ENCODE measurements at regions not wholly inside any gene's neighbourhood (a gene's known extent, or its start where the extent isn't known, plus 50 kb on each side); places are given as distances from the start of the nearest gene placed in this dataset.

- TF ChIP-seq, protein P1, sequence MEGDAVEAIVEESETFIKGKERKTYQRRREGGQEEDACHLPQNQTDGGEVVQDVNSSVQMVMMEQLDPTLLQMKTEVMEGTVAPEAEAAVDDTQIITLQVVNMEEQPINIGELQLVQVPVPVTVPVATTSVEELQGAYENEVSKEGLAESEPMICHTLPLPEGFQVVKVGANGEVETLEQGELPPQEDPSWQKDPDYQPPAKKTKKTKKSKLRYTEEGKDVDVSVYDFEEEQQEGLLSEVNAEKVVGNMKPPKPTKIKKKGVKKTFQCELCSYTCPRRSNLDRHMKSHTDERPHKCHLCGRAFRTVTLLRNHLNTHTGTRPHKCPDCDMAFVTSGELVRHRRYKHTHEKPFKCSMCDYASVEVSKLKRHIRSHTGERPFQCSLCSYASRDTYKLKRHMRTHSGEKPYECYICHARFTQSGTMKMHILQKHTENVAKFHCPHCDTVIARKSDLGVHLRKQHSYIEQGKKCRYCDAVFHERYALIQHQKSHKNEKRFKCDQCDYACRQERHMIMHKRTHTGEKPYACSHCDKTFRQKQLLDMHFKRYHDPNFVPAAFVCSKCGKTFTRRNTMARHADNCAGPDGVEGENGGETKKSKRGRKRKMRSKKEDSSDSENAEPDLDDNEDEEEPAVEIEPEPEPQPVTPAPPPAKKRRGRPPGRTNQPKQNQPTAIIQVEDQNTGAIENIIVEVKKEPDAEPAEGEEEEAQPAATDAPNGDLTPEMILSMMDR (IDR thresholded peaks at IDR 0.05; ENCODE audit: insufficient read depth, low read length, severe bottlenecking): no peak
- Histone ChIP-seq H3K4me3 (ENCODE audit: low read depth, low read length) (no peak overlapping the region), H3K27me3 (ENCODE audit: control insufficient read depth, insufficient read depth, low read length) (no peaks in the 10 kb centered on the region), H3K36me3 (ENCODE audit: control insufficient read depth, insufficient read depth, low read length) (no peaks in the 10 kb centered on the region)
- DNase-seq (ENCODE audit: low read depth): no peak
- no peak for FAIRE-seq
Observed at GRCh38 chr6:81308577-81309279, 443.8 kb downstream of the TENT5A start.

DNA sequence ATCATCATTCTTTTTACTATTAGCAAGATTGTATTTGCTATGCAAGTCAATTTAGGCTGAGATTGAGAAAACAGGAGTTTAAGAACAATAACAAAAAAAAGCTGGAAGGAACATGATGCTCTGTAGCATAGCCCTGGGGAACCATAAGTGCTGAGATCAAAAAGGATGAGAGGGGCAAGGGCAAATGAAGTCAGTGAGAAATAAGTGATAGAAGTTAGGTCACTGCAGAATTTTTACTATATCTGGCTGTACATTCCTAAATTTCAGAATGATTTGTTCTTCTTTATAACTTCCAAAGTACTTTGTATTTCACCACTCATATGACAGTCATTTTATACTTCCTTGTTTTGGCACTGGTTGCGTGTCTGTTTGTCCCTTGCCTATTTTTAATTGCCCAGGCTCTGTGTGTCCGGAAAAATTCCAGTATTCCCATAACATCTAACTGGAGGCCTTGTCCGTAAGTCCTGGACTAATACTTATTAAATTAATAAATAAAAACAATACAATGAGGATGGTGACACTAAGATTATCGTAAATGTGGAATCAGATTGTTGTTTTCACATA, 444.7 kb downstream of the TENT5A start:
- FAIRE-seq (no peak), DNase-seq (ENCODE audit: low read depth) (no peak)
- TF ChIP-seq, protein P1 (IDR thresholded peaks at IDR 0.05; ENCODE audit: insufficient read depth, low read length, severe bottlenecking): no peak
- Histone ChIP-seq H3K4me3 (ENCODE audit: low read depth, low read length) (no peak overlapping the region), H3K27me3 (ENCODE audit: control insufficient read depth, insufficient read depth, low read length) (no peaks in the 10 kb centered on the region), H3K36me3 (ENCODE audit: control insufficient read depth, insufficient read depth, low read length) (no peaks in the 10 kb centered on the region)

DNA sequence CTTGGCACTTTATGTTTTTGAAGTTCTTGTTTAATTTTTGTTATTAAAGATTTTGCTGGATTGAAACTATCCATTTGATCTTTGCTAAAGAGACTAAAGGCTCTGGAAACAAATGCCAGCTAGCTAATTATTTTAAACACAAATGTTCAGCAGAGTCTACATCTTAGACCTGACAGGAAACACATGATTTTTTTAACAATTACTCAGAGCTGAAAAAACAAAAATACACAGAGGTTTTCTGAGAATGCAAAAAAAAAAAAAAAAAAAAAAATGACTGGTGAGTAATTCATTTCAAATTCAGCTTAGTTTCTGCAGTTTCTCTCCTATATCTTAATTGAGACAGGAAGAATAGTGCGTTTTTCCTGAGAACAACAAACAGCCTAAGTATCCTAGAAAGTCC, 448.0 kb downstream of the TENT5A start:
- Histone ChIP-seq H3K4me3 (ENCODE audit: low read depth, low read length) (no peak overlapping the region), H3K36me3 (ENCODE audit: control insufficient read depth, insufficient read depth, low read length) (no peaks in the 10 kb centered on the region), H3K27me3 (ENCODE audit: control insufficient read depth, insufficient read depth, low read length) (no peaks in the 10 kb centered on the region)
- FAIRE-seq (no peak), DNase-seq (ENCODE audit: low read depth) (no peak)
- TF ChIP-seq, protein P1 (IDR thresholded peaks at IDR 0.05; ENCODE audit: insufficient read depth, low read length, severe bottlenecking): no peak

DNA sequence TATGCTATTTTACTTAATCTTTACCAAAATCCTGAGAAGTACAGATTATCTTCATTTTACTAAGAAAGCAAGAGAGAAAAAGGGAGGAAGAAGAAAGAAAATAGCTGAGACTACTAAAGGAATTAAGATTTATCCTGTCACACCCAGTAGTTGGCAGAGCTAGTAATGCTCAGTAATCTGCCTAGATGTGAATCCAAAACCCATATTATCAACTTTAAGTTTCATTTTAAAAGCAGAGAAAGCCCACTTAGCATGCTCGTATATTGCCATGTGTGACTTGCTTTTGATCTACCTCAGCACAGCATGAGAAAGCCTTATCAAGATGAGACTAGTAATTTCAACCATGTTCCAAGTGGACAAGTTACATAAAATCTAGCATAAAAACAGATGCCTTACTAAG, 451.5 kb downstream of the TENT5A start:
- DNase-seq (ENCODE audit: low read depth) (no peak), FAIRE-seq (no peak)
- Histone ChIP-seq H3K27me3 (ENCODE audit: control insufficient read depth, insufficient read depth, low read length) (no peaks in the 10 kb centered on the region), H3K36me3 (ENCODE audit: control insufficient read depth, insufficient read depth, low read length) (no peaks in the 10 kb centered on the region), H3K4me3 (ENCODE audit: low read depth, low read length) (no peak overlapping the region)
- TF ChIP-seq, protein P1 (IDR thresholded peaks at IDR 0.05; ENCODE audit: insufficient read depth, low read length, severe bottlenecking): no peak

GRCh38 chr6:81298751-81299150, 453.7 kb downstream of the TENT5A start:
- no peaks in the 10 kb centered on the region for H3K27me3 ChIP-seq (ENCODE audit: control insufficient read depth, insufficient read depth, low read length)
- no peak overlapping the region for H3K4me3 ChIP-seq (ENCODE audit: low read depth, low read length)
- no peak for DNase-seq (ENCODE audit: low read depth)
- FAIRE-seq: no peak
- TF ChIP-seq, protein P1 (IDR thresholded peaks at IDR 0.05; ENCODE audit: insufficient read depth, low read length, severe bottlenecking): no peak
- no peaks in the 10 kb centered on the region for H3K36me3 ChIP-seq (ENCODE audit: control insufficient read depth, insufficient read depth, low read length)

DNA sequence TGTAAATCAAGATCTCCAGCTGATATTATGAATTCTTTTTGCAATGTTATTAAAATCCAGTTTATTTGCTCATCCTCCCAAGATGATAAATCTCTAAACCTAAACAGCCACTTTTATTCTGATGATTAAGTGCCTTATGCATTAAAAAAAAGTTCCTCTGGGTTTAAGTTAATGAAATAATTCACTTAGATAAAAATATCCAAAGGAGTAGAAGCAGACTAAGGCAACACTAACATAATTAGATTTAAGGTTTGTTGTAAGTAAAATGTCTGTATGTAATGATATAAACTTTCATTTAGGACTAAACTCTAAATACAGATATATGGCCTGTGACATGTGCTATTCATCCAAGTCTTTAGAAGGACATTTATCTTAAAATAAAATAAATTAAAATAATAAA, 457.2 kb downstream of the TENT5A start:
- no peak for FAIRE-seq
- TF ChIP-seq, protein P1 (IDR thresholded peaks at IDR 0.05; ENCODE audit: insufficient read depth, low read length, severe bottlenecking): no peak
- no peaks in the 10 kb centered on the region for H3K36me3 ChIP-seq (ENCODE audit: control insufficient read depth, insufficient read depth, low read length)
- no peaks in the 10 kb centered on the region for H3K27me3 ChIP-seq (ENCODE audit: control insufficient read depth, insufficient read depth, low read length)
- no peak for DNase-seq (ENCODE audit: low read depth)
- H3K4me3 ChIP-seq (ENCODE audit: low read depth, low read length): no peak overlapping the region
